GM12865 (cell line): ENCODE measurements at regions not wholly inside any gene's neighbourhood (a gene's known extent, or its start where the extent isn't known, plus 50 kb on each side); places are given as distances from the start of the nearest gene placed in this dataset.

ENCODE experiments used
- DNase-seq: peaks from one replicate; pipeline ENCODE4 v3.0.0; 2010; ENCODE audit warnings: low read depth
- H3K4me3 ChIP-seq: 2 replicates; pipeline ENCODE4 v1.5.1; 2011; ENCODE audit warnings: mild to moderate bottlenecking, low read depth, low read length, control low read depth
- CTCF ChIP-seq: IDR thresholded peaks from 2 replicates; pipeline ENCODE4 v1.5.1; 2011; ENCODE audit warnings: low read length, control low read depth, low read depth, inconsistent platforms; ENCODE audit not compliant: insufficient read depth; ENCODE audit errors: missing control alignments

GRCh38 chr6:14373648-14374437, 256.3 kb downstream of the CD83 start:
- H3K4me3 ChIP-seq: no peak overlapping the region
- no peak for DNase-seq
- TF ChIP-seq CTCF: no peak

GRCh38 chr6:14375930-14376329, 258.4 kb downstream of the CD83 start:
- no peak for DNase-seq
- TF ChIP-seq CTCF: no peak
- H3K4me3 ChIP-seq: no peak overlapping the region

GRCh38 chr6:14379568-14379967, 262.0 kb downstream of the CD83 start:
- no peak for DNase-seq
- TF ChIP-seq CTCF: no peak
- H3K4me3 ChIP-seq: no peak overlapping the region

GRCh38 chr6:14380086-14380820, 262.7 kb downstream of the CD83 start:
- H3K4me3 ChIP-seq: no peak overlapping the region
- no peak for DNase-seq
- TF ChIP-seq CTCF: no peak

GRCh38 chr6:14380901-14381828, 263.6 kb downstream of the CD83 start:
- no peak for DNase-seq
- TF ChIP-seq CTCF: no peak

GRCh38 chr6:14381829-14382677, 264.5 kb downstream of the CD83 start:
- DNase-seq: peak; percentile 31
- no peak overlapping the region for H3K4me3 ChIP-seq
- TF ChIP-seq CTCF: no peak

More at GRCh38 chr6:14380901-14381828, 263.6 kb downstream of the CD83 start:
- no peak overlapping the region for H3K4me3 ChIP-seq
